ENCODE measurements at regions not wholly inside any gene's neighbourhood (a gene's known extent, or its start where the extent isn't known, plus 50 kb on each side); places are given as distances from the start of the nearest gene placed in this dataset.

DNA sequence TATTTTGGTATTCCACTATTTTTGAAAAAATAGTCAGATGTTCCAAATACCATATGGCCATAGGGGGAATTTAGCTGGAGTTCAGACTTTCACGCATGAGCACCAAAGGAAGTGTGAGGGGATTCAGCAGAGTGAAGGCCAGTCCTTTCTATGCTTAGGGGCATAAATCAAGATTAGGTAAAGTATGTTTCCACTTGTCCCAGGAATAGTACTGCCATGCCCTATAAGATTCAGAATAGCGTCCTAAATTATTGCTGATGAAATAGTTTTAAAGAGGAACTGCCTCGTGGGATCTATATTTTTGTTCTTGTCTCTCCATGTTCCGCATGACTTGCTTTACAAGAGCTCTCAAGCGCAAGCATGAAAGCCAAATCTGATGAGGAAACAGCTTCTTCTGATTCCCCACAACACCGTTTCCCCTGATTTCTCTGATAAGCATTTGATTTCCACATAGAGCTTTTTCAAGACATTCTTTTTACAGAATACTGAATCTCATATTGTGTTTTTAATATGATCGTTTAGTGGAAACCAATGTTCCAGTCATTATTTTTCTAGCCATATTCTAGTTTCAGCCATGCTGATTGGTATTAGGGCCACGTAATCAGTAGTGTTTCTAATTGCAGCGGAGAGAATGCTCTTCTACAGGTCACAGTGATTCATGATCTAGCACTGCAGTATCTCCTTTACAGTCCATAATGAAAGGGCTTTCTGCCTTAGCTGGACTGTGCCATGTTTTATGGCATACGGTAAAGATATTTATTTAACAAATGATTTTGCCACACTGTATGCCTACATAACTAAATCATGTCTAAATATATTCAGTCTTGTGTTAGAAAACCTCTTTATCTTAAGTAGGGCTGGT is 492.3 kb downstream of the CENPC start:
- DNase-seq (ENCODE audit: low read depth in 3 of 3, low spot score in 2 of 3) = no peak

- DNase-seq (ENCODE audit: low read depth in 3 of 3, low spot score in 2 of 3) = no peak
Observed at GRCh38 chr4:67051000-67051789, 494.1 kb downstream of the CENPC start.

DNA sequence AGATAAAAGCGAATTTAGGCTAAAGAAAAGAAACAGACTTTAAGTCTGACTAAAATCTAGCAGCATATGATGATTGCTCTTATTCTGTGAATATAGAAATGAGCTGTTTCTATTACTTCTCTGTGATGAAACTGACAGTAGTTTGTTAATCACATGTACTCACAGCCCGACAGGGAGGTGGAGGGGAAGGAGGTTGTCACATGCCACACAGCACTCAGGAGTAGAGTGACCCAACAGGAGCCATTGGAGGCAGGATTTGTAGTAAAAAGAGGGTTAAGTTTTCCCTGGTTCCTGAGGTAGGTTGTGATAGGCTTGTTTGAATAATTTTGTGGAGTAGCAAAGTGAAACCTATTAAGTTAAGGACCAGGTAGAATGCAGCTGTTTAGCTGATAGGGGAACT is 495.9 kb downstream of the CENPC start:
- DNase-seq (ENCODE audit: low read depth in 3 of 3, low spot score in 2 of 3) = no peak

DNA sequence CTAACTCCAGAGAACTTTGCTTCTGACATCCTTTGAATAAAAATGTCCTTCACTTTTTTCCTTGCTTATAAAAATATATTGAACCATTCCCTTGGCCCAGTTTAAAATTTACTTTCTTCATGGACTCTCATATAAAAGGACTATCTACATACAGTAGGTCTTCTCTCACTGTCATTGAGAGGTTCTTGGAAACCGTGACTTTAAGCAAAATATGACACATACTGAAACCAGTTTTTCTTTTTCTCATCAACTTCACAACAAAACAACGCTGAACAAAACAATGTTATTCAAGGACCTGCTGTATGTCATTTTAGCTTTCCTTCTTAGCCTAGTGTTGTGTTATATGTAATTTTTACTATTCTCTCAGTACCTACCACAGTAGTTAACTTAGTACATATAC is 496.8 kb downstream of the CENPC start:
- DNase-seq (ENCODE audit: low read depth in 3 of 3, low spot score in 2 of 3) = no peak

DNA sequence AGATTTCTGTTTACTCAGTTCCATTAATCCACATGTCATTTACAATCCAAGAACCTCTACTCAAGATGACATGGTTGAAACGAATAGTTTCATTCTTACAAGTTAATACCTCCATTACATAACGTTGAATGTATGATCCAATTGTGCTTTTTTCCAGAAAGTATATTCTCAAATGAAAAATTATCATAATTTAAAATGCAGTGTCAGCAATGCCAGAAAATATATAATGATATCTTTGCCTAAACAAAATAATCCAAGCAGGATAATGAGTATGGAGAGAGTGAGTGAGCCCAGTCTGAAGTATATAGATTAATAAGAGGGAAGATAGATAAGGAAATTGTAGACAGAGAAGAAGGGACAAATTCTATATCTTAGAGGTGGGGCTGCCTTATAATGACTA is 505.0 kb downstream of the CENPC start:
- DNase-seq (ENCODE audit: low read depth in 3 of 3, low spot score in 2 of 3) = no peak

- no peak for DNase-seq (ENCODE audit: low read depth in 3 of 3, low spot score in 2 of 3)
Observed at GRCh38 chr4:67038228-67038566, 507.1 kb downstream of the CENPC start.

- DNase-seq (ENCODE audit: low read depth in 3 of 3, low spot score in 2 of 3) = no peak
Observed at GRCh38 chr4:67037504-67038227, 507.6 kb downstream of the CENPC start.

DNA sequence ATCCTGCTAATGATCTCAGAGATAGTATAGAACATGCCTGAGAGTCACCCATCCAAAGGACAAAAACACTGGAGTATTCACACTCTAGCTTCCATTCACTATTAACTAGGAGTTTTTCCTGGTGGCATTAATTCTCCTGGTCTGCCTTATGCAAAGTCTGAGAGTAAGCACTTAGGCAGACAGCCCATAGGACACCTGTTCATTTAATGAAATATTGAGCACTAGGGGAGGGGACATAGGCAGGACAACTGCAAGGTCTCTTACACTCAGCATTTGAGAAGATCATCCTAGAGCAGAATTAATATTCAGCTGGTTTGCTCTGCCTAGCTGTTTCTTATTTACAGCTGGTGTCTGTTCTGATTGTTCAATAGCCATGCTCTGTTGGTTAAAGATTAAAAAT is 508.5 kb downstream of the CENPC start:
- no peak for DNase-seq (ENCODE audit: low read depth in 3 of 3, low spot score in 2 of 3)

DNA sequence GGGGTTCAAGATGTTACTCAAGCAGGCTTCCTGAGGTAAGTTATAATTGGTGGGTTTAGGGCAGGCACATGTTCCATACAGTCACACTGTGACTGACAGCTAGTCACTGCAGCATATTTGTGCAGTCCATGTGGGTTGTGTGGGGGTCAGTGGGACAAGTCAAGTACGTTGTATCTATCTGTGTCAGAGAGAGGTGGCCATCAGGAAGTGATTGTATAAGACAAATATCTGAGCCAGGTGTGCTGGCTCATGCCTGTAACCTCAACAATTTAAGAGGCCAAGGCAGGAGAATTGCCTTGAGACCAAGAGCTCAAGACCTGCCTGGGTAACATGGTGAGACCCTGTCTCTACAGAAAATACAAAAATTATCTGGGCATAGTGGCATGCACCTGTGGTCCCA is 509.3 kb downstream of the CENPC start:
- no peak for DNase-seq (ENCODE audit: low read depth in 3 of 3, low spot score in 2 of 3)

- DNase-seq (ENCODE audit: low read depth in 3 of 3, low spot score in 2 of 3) = no peak
Observed at GRCh38 chr4:67035501-67035900, 509.8 kb downstream of the CENPC start.

DNA sequence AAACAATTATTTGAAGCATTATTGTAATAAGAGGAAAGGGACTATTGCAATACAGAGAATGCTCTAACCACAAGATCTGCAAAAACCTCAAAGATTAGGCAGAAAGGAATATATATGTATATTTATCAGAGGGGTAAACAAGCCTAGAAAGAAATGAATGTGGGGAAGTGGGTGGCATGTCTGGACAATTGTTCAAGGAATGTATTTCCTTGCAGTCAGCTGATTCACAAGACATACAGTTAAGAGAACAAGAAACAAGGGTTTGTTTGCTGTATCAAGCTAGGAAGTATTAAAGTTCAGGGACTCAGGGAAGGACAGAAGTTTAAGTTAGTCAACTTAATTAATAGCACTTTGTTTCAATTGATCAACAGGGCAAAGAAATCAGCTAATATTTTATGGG is 514.7 kb downstream of the CENPC start:
- DNase-seq (ENCODE audit: low read depth in 3 of 3, low spot score in 2 of 3) = no peak

DNA sequence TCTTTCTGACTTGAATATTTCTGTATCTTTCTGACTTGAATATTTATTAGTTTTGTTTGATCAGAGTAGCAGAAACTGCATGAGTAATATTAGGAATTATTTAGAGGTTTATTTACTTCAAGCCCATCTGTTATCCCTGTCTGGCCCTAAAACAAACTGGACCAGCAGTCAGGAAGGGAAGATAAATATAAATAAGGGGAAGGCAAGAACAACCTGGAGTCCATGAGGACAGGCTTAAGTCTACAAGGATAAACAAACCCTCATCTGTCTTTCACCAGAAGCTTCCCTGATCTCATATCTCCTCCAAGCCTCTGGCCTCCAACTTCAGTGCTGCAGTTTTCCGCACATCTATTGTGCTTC is 524.9 kb downstream of the CENPC start:
- DNase-seq (ENCODE audit: low read depth in 3 of 3, low spot score in 2 of 3) = no peak

GRCh38 chr4:67019686-67020437 is 525.4 kb downstream of the CENPC start:
- no peak for DNase-seq (ENCODE audit: low read depth in 3 of 3, low spot score in 2 of 3)

- no peak for DNase-seq (ENCODE audit: low read depth in 3 of 3, low spot score in 2 of 3)
Observed at GRCh38 chr4:67014592-67014991, 530.7 kb downstream of the CENPC start.

DNA sequence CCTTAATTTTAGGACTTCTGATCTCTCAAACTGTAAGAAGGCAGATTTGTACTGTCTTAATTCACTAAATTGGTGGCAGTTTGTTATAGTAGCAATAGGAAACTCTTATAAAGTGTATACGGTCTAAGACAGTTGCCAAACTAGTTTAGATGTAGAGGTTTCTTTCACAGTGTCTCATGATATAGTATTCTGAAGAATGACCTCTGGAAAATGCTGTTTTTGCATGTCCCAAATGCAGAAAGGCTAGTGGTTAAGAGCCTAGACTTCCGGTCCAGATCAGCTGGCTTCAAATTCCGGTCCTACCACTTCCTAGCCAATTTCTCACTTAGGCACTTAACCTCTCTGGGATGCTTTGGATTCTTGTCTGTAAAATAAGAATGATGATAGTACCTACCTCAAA is 538.5 kb downstream of the CENPC start:
- no peak for DNase-seq (ENCODE audit: low read depth in 3 of 3, low spot score in 2 of 3)

- no peak for DNase-seq (ENCODE audit: low read depth in 3 of 3, low spot score in 2 of 3)
Observed at GRCh38 chr4:66991521-66991920, 553.8 kb downstream of the CENPC start.

DNA sequence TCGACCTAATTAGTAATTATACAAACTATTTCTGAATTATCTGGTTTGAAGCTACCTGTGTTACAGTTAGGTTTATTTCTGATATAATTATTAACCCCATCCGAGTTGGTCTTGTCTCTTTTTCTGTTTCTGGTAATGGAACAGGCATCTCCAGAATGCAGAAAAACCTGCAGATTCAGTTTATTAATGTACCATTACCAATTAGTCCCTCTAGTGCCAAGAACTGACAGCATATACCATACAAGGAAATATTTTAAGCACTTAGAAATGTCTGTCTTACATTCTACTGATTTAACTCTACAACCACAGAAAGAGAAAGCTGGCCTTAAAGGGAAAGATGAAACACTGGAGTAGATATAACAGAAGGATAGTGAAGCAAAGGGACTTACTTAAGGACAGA is 570.6 kb downstream of the CENPC start:
- no peak for DNase-seq (ENCODE audit: low read depth in 3 of 3, low spot score in 2 of 3)

- no peak for DNase-seq (ENCODE audit: low read depth in 3 of 3, low spot score in 2 of 3)
Observed at GRCh38 chr4:66972087-66972486, 573.2 kb downstream of the CENPC start.

- no peak for DNase-seq (ENCODE audit: low read depth in 3 of 3, low spot score in 2 of 3)
Observed at GRCh38 chr4:66964467-66964866, 580.8 kb downstream of the CENPC start.

GRCh38 chr4:66963084-66963483 is 582.2 kb downstream of the CENPC start:
- DNase-seq (ENCODE audit: low read depth in 3 of 3, low spot score in 2 of 3) = peak in 1 of 3 donors; percentile 0

DNA sequence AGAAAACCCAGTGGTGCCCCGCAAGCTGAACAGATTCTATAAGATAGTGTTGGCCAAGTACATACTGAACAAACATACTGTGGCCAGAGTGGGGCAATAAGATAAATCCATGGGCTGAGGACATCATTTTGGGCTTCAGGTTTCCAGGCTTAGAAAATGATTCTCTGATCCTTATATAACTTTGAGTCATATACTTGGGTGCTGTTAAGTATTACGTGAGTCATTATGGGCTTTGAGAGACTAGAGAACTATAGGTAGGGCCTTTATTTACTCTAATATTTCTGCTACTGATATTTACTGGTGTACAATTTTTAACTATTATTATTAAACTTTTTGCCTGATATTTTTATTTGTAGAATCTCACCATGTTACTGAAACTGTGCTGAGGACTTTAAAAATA is 586.1 kb downstream of the CENPC start:
- no peak for DNase-seq (ENCODE audit: low read depth in 3 of 3, low spot score in 2 of 3)
